HG03108 (cell line): ENCODE measurements at regions not wholly inside any gene's neighbourhood (a gene's known extent, or its start where the extent isn't known, plus 50 kb on each side); places are given as distances from the start of the nearest gene placed in this dataset.
"Not testable (repeated sequence)": the region's sequence is repeated elsewhere in the genome, so short reads cannot be mapped to it uniquely, and the experiment has no call there.

Experiments used
- ATAC-seq: cut with Tn5 transposase; IDR thresholded peaks from one replicate; pipeline ENCODE4 v1.9.1; 2021; ENCODE audit warnings: moderate library complexity; ENCODE audit not compliant: unreplicated experiment

DNA sequence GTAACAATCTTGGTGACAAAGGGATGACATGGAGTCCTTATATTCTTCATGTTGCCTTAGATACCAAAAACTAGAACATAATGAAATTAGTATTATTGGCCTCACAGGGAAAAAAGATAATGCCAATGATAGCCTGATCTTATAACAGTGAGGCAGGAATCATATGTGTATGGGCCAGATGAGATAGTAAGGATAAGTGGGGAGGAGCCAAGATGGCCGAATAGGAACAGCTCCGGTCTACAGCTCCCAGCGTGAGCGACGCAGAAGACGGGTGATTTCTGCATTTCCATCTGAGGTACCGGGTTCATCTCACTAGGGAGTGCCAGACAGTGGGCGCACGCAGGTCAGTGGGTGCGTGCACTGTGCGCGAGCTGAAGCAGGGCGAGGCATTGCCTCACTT, 1543.4 kb downstream of the OLFM4 start:
- ATAC-seq: not testable (repeated sequence)

DNA sequence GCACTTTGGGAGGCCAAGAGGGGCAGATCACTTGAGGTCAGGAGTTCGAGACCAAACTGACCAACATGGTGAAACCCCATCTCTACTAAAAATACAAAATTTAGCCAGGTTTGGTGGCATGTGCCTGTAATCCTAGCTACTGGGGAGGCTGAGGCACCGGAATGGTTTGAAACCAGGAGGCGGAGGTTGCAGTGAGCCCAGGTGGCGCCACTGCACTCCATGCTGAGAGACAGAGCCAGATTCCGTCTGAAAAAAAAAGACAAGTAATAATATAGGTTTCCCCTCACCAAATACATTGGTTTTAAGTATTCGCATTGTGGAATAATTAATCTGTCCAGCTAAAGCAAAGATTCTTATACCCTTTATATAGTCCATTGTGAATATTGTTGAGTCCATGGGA, 1544.6 kb downstream of the OLFM4 start:
- ATAC-seq: no peak

DNA sequence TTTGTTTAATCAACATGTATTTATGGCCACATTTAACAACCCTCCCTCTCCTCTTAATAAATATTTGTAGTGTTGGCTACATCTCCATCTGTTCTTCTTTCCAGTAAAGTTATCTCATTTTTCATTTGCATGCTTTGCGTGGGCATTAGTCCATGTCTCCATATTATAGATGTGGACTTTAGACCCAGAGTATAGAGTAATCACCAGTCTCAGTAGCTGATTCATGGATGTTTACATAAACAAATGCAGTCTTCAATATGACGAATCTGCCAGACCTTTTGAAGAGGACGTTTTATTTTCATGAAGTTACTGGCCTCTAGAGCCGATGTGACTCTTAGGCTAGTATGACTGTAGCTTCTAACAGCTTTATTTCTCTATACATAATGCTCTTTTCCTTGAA, 1546.2 kb downstream of the OLFM4 start:
- no peak for ATAC-seq

DNA sequence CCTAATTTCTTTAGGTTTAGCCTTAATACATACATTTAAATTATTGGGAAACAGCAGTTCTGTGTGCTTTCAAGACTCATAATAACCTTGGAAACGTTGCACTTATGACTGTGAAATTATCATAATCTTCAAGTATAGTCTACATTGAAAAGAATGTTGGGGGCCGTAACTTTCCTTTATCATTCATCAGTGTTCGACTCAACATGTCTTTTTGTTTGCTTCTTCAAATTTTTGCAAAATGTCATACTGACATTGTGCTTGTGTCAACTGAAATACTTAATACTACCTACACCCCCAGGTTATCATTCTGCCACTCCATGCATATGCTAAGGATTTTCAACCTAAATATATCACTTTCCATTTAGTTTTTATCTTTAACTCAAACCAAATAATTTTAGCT, 1562.9 kb downstream of the OLFM4 start:
- ATAC-seq: no peak

DNA sequence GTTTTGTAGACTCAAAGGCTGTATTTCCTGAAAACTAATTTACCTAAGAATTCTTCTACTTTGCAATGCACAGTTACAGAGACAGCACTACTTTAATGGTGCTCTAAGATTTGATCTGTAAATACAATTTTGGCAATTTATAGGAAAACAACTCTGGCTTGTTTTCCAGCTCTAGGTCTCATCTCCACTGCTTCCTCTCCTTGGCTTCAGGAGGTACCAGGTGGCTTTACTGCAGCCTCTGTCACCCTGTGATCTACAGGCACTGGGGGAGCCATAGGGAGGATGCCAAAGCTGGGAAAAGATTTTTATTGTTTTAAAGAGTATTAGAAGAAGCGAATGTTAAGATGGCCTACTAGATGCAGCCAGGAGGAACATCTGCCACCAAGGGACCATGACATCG, 1563.6 kb downstream of the OLFM4 start:
- no peak for ATAC-seq

DNA sequence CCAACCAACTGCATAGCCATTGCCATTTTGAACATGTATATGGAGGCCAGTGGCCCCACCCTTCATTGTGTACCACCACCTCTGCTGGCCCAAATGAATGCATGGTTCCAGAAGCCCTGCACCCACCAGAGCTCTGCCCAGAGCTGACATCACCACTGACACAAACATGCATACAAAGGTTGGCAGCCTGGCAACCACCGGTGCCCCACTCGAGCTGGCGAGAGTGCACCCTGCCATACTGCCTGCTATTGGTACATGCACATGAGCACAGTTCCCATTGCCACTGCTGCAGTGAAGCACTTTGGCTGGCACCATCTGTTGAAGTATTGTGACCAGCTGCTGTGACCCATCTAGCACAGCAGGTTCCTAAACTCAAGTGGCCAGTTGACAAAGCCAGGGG, 1564.9 kb downstream of the OLFM4 start:
- ATAC-seq: no peak

DNA sequence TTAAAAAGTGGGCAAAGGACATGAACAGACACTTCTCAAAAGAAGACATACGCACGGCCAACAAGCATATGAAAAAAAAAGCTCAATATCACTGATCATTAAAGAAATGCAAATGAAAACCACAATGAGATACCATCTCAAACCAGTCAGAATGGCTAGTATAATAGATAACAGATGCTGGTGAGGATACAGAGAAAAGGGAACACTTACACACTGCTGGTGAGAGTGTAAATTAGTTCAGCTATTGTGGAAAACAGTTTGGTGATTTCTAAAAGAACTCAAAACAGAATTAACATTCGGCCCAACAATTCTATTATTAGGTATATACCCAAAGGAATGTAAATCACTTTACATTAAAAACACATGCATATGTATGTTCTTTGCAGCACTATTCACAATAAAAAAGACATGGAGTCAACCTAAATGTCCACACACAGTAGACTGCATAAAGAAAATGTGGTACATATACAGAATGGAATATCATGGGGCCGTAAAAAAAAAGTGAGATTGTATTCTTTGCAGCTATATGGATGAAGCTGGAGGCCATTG, 1569.0 kb downstream of the OLFM4 start:
- ATAC-seq: no peak

DNA sequence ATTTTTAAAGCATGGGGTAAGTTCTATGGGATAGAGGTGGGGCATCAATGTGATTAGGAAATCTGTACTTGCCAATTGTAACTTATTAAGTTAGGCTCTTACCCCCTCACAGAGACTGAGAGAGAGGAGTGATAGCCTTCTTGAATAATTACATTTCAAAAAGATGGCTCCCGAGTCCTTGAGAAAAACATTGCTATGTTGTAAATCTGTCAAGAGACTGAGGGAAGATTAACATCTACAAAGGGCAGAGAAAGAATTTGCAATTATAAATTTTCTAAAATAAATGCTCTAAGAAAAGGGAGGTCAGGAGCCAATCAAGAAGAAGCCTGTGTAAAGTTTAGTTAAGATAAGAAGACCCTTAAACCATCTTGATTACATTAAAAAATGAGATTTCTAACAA, 1570.8 kb downstream of the OLFM4 start:
- ATAC-seq: no peak

DNA sequence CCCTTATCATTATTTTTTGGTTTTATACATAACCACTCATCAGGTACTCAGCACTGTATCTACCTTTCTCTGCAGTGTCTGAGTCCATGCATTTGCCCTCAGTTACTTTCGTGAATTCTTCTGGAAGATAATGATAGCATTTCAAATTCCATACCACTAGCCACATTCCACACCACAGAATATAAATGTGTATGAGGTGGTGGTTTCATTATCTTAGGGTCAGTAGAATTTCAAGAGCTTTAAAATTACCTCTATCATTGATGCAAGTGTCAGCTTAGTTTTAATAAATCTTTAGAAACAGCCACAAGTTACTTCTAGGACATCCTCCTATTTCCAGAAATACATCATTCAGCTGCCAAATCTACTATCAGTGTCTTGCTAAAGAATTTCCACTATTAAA, 1578.3 kb downstream of the OLFM4 start:
- ATAC-seq: no peak

DNA sequence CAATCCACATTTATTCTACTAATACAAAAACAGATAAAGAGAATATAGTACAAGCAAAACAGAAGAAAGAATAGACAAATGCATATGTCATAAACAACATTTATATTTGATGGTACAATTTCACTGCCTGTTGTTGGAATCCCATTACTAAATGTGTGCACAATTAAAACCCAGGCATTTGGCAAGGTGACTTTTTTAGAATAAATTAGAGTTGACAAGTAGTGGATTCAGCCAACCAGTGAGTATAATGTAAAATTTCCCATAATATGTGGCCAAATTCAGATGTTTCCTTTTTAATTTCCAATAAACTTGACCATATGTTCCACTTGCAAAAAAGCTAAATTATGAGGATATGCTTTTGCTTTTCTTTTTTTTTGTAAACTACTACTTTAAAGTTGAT, 1578.8 kb downstream of the OLFM4 start:
- no peak for ATAC-seq

DNA sequence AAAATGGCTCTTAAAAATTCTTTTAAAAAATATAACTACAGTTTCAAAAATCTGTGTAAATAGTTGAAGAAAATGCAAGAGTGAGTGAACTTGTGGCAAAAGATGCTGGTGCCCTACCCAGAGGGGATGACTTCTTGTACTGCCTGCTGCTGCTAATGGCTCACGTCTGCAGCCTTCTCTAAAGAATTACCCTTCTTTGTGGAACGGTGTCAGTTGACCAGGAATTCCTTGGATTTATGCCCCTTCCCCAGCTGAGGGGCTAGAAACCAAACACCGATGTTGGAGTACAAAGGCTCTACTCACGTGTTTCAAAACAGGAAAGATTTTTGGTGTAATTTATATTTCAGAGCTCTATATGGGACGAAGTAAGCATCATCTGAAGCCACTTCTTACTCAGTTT, 1582.8 kb downstream of the OLFM4 start:
- no peak for ATAC-seq

DNA sequence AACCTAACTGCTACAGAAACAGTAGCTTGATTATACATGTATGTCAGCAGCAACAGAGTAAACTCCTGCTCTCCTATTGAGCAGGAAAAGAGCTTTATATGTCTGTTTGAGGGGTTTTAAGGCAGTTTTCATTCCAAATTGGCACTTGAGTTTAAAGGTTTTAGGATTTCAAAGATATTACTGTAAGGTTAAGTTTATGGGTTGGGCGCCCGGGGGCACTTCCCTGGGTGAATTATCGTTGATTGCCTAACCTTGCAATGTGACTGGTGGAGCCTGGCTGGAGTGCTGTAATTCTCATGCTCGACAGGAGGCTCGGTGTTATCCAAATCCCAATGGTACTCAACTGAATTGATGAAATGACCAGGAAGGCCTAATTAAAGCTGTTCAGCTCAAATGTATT, 1586.1 kb downstream of the OLFM4 start:
- ATAC-seq: no peak

DNA sequence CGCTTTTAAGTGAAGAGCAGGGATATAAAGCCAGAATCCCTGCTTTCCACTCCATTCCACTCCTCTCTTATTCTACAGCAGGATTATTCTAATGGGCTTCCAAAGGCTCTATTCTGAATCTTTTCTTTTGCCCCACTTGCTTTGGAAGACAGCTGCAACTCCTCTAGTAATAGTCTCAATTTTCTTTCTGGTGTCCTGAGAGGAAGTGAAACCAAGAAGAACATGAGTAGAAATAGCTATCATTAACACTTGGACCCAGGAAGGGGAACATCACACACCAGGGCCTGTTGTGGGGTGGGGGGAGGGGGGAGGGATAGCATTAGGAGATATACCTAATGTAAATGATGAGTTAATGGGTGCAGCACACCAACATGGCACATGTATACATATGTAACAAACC, 1597.9 kb downstream of the OLFM4 start:
- not testable (repeated sequence) for ATAC-seq

DNA sequence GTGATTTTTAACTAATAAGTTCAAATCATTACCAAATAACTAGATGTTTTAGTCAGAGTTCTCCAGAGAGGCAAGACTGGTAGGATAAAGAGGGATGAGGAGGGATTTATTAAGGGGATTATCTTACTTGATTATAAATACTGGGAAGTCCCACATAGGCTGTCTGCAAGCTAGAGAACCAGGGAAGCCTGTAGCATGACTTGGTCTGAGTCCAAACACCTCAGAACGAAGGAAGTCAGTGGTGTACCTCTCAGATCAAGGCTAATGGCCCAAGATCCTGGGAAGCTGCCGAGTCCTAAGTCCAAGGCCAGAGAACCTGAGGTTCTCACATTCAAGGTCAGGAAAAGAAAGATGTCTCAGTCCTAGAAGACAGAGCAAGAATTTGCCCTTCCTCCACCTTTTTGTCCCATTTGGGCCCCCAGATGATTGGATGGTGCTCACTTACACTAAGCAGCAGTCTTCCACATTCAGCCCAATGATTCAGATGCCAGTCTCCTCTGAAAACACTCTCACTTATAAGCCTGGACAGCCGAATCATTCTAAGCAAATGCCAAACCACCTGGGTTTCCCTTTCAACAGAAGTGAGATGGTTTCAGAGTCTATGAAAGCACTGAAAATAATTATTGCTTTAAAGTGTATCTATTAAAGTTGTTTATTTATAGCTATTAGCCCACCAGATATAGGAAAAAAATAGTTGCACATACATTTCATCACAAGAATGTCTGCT, 1599.2 kb downstream of the OLFM4 start:
- no peak for ATAC-seq

DNA sequence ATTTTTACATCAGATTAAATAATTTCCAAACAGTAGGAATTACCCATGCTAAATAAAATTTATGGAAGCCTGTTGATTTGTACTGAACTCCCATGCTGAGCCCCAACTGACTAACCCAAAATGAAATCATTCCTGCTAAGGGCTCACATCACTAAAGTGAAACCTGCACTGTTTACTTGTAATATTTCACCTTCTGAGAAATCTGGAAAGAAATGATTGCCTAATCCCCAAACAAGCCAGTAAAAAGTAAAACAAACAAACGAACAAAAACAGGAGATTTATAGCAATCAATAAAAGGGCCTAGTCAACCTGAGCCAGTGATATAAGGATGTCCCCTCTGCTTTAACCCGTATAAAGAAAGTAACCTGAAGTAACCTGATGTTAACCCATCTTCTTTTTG, 1599.8 kb downstream of the OLFM4 start:
- ATAC-seq: no peak

DNA sequence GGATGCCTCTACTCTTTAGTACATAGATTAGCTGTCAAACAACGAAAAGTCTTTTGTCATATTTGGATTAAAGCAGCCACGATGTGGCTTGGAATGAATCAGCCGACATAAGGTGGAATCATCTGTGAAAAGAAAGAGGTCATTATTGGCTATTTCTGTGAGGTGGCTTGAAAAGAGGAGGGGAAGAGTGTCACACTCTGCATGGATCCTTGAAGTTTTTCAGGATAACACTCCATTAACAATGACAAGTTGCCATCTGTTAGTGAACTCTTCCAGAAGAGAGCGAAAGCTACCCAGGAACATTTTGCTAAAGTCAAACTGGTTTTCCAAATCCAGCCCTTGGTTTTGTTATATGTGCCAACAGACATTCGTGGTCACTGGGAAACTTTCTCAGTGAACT, 1604.8 kb downstream of the OLFM4 start:
- ATAC-seq: no peak

DNA sequence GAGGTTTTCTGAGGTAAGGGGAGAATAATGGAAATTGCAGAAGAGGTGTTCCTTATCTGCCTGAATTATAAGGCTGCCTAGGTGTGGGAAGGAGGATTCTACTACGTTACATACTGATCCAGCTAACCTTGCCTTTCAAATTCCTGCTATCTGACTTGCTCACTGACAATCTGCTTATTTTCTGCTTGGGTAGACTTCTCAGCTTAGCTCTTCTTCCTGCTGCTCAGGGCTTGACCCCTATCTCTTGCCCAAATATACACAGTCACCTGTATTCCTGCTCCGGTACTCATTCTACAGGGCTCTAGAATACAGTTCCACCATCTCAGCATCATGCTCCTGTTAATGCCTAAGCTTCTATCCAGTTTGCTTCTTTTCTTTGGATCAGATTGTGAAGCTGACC, 1607.6 kb downstream of the OLFM4 start:
- no peak for ATAC-seq

DNA sequence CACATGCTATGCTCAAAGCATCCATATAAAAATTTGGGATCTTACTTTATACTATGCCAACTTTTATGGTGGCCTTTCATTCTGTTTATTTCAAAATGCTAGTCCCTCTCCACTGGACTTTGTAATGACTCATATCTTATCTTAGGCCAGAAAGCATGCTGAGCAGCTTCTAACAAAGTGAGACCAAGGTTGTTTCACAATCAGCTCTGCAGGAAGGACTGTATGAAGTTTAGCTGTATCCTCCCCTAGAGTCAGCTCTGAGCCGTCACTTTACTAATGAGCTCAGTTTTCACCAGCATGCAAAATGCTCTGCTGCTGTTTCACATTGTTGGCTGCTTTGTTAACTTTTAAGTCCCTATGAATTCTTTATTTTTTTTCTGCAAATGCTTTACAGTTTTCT, 1608.8 kb downstream of the OLFM4 start:
- ATAC-seq: no peak

DNA sequence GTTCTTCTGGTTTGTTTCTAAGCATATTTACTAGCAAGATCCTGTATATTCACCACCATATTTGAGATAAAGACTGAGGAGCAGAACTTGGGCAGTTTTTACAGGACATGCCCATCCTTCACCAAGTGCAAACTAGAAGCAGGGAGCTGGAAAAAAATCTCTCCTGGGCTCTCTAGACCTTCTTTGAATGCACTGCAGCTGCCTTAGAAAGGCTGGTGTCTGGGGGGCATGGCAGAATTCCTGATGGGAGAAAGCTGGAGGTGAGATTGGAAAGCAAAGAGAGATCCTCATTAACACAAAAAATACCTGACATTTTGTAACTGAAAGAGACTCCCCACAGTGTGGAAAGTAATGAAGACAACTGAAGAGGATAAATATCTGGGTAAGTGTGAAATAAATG, 1612.1 kb downstream of the OLFM4 start:
- ATAC-seq: no peak

DNA sequence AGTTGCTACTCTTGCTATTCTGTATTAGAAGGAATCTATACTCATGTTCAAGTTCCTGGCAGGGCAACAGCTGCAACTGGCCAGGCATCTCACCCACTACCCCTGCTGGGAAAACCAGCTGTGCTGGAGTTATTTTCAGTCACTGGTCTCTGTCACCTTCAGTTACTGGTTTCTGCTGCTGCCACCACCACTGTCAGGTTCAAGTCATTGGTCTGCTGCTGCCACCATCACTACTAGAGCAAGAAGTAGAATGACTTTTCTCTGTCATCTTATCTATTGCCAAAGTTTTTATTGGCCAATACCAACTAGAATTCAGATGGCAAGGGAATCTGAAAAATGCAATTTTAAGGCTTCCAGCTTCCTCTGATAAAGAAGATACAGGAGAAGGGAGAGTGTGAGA, 1615.2 kb downstream of the OLFM4 start:
- no peak for ATAC-seq

DNA sequence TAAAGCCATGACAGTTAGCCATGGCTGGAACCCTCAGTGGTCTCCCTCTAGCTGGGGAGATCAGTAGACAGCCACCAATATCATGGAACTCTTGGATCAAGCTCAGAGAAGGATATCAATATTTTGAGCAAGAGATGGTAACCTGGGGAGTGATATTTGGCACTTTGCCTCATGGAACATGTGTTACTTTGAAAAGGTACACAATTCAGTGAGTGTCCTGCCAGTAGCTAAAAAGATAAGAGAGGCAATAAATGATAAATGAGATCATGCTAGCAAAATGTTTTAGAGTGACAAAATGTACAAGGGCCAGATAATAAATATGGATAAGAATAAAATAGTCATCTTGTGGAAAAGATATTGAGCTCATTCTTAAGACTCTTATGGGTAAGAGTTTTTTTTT, 1618.7 kb downstream of the OLFM4 start:
- no peak for ATAC-seq

DNA sequence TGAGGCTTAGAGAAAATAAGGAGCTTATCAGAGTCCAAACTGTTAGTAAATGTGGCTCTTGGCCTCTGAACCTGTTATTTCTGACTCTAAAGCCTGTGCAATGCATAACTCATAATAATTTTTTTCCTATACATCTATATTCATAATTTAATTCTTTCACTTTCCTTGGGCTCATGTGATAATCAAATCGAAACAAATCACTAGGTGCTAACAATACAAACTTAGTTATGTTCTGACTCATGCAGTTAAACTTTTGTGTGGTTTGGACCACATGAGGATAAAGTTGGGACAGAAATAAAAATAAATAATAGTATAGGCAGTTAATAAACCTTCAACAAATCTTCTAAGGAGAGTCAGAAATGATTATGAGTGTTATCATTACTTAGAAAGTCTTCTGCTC, 1629.0 kb downstream of the OLFM4 start:
- no peak for ATAC-seq

DNA sequence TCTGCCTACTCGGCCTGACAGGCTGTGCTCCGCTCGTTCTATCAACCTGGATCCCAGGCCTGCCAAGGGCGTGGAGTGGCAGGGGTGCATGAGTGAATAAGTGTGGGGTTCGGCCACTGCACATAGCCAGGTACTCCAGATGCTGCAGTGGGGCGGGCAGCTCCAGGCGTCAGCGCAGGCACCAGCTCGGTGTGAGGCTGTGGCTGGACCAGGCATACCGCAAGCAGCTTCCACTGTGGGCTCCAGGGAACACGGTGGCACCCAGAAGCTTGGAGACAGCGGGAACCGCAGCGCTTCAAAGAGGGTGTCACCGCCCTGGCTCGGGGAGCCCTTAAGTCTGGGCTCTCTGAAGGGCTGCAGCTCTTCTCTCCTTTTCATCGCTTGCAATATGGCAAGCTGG, 1630.2 kb downstream of the OLFM4 start:
- ATAC-seq: no peak
